ENCODE measurements at regions not wholly inside any gene's neighbourhood (a gene's known extent, or its start where the extent isn't known, plus 50 kb on each side); places are given as distances from the start of the nearest gene placed in this dataset.

GRCh38 chr9:118751077-118751847 lies 618.0 kb downstream of the BRINP1 start:
- no peaks in the 10 kb centered on the region for H3K27me3 ChIP-seq (ENCODE audit: insufficient read depth, low read length)
- no peaks in the 10 kb centered on the region for H3K9me3 ChIP-seq (ENCODE audit: low read length)
- H3F3A ChIP-seq (ENCODE audit: insufficient read depth, low read length), result no peaks in the 10 kb centered on the region
- H4K20me1 ChIP-seq (ENCODE audit: insufficient read depth, low read length), result no peaks in the 10 kb centered on the region
- no peak overlapping the region for H3K4me3 ChIP-seq (ENCODE audit: low read depth, low read length, poor library complexity, severe bottlenecking)
- no peak overlapping the region for H3K4me2 ChIP-seq (ENCODE audit: low read length)
- H3K79me2 ChIP-seq (ENCODE audit: insufficient read depth, low read length), result no peaks in the 10 kb centered on the region
- no peaks in the 10 kb centered on the region for H3K4me1 ChIP-seq (ENCODE audit: insufficient read depth, low read length, severe bottlenecking)
- no peak overlapping the region for H3K9ac ChIP-seq (ENCODE audit: low read length)
- H3K27ac ChIP-seq (ENCODE audit: low read depth, low read length, poor library complexity, severe bottlenecking), result no peak overlapping the region
- no peak overlapping the region for H2AFZ ChIP-seq (ENCODE audit: low read length)
- H3K36me3 ChIP-seq (ENCODE audit: insufficient read depth, low read length), result no peaks in the 10 kb centered on the region
- TF ChIP-seq CTCF (IDR thresholded peaks at IDR 0.05; ENCODE audit: low read length), result no peak
- TF ChIP-seq EZH2 (IDR thresholded peaks at IDR 0.05; ENCODE audit: borderline replicate concordance, low read length), result no peak
- H3K9me2 ChIP-seq (ENCODE audit: low read depth, low read length), result no peaks in the 10 kb centered on the region

- no peaks in the 10 kb centered on the region for H3K9me3 ChIP-seq (ENCODE audit: low read length)
- H3F3A ChIP-seq (ENCODE audit: insufficient read depth, low read length), result no peaks in the 10 kb centered on the region
- H3K9me2 ChIP-seq (ENCODE audit: low read depth, low read length), result no peaks in the 10 kb centered on the region
- no peak overlapping the region for H3K9ac ChIP-seq (ENCODE audit: low read length)
- H3K4me2 ChIP-seq (ENCODE audit: low read length), result no peak overlapping the region
- H3K36me3 ChIP-seq (ENCODE audit: insufficient read depth, low read length), result no peaks in the 10 kb centered on the region
- H3K27ac ChIP-seq (ENCODE audit: low read depth, low read length, poor library complexity, severe bottlenecking), result no peak overlapping the region
- no peaks in the 10 kb centered on the region for H4K20me1 ChIP-seq (ENCODE audit: insufficient read depth, low read length)
- no peaks in the 10 kb centered on the region for H3K4me1 ChIP-seq (ENCODE audit: insufficient read depth, low read length, severe bottlenecking)
- no peak overlapping the region for H3K4me3 ChIP-seq (ENCODE audit: low read depth, low read length, poor library complexity, severe bottlenecking)
- no peak for TF ChIP-seq EZH2 (IDR thresholded peaks at IDR 0.05; ENCODE audit: borderline replicate concordance, low read length)
- TF ChIP-seq CTCF (IDR thresholded peaks at IDR 0.05; ENCODE audit: low read length), result no peak
- no peaks in the 10 kb centered on the region for H3K79me2 ChIP-seq (ENCODE audit: insufficient read depth, low read length)
- H3K27me3 ChIP-seq (ENCODE audit: insufficient read depth, low read length), result no peaks in the 10 kb centered on the region
- no peak overlapping the region for H2AFZ ChIP-seq (ENCODE audit: low read length)
Measured at GRCh38 chr9:118751848-118752223, 617.4 kb downstream of the BRINP1 start.

GRCh38 chr9:118761016-118761790 lies 608.0 kb downstream of the BRINP1 start:
- H3K36me3 ChIP-seq (ENCODE audit: insufficient read depth, low read length), result no peaks in the 10 kb centered on the region
- TF ChIP-seq CTCF (IDR thresholded peaks at IDR 0.05; ENCODE audit: low read length) (no peak), EZH2 (IDR thresholded peaks at IDR 0.05; ENCODE audit: borderline replicate concordance, low read length) (no peak)
- H4K20me1 ChIP-seq (ENCODE audit: insufficient read depth, low read length), result no peaks in the 10 kb centered on the region
- no peak overlapping the region for H2AFZ ChIP-seq (ENCODE audit: low read length)
- no peak overlapping the region for H3K27ac ChIP-seq (ENCODE audit: low read depth, low read length, poor library complexity, severe bottlenecking)
- no peaks in the 10 kb centered on the region for H3K27me3 ChIP-seq (ENCODE audit: insufficient read depth, low read length)
- no peaks in the 10 kb centered on the region for H3K9me3 ChIP-seq (ENCODE audit: low read length)
- H3K79me2 ChIP-seq (ENCODE audit: insufficient read depth, low read length), result no peaks in the 10 kb centered on the region
- no peak overlapping the region for H3K9ac ChIP-seq (ENCODE audit: low read length)
- no peaks in the 10 kb centered on the region for H3K4me1 ChIP-seq (ENCODE audit: insufficient read depth, low read length, severe bottlenecking)
- H3K4me2 ChIP-seq (ENCODE audit: low read length), result no peak overlapping the region
- no peaks in the 10 kb centered on the region for H3K9me2 ChIP-seq (ENCODE audit: low read depth, low read length)
- no peaks in the 10 kb centered on the region for H3F3A ChIP-seq (ENCODE audit: insufficient read depth, low read length)
- no peak overlapping the region for H3K4me3 ChIP-seq (ENCODE audit: low read depth, low read length, poor library complexity, severe bottlenecking)

Measured in OCI-LY1 (cell line).